DOHH2 (cell line): ENCODE measurements at regions not wholly inside any gene's neighbourhood (a gene's known extent, or its start where the extent isn't known, plus 50 kb on each side); places are given as distances from the start of the nearest gene placed in this dataset.

Experiments
- H3F3A ChIP-seq: fragments of 200-600 bp; sonication (generic), shearing (Covaris generic); 2 replicates; pipeline ENCODE4 v1.6.0; 2016; ENCODE audit warnings: antibody characterized with exemption, mild to moderate bottlenecking; ENCODE audit not compliant: control insufficient read depth, insufficient read depth
- H3K27ac ChIP-seq: fragments of 200-600 bp; sonication (generic); 2 replicates; pipeline ENCODE4 v1.5.1; 2014; ENCODE audit warnings: low read depth, mild to moderate bottlenecking, low read length, moderate library complexity
- H3K27me3 ChIP-seq: fragments of 200-600 bp; sonication (generic); 2 replicates; pipeline ENCODE4 v1.6.1; 2014; ENCODE audit warnings: mild to moderate bottlenecking, low read length, mixed read lengths; ENCODE audit not compliant: control insufficient read depth
- H3K36me3 ChIP-seq: fragments of 200-600 bp; sonication (generic); 2 replicates; pipeline ENCODE4 v1.6.1; 2014; ENCODE audit warnings: mild to moderate bottlenecking, low read length, moderate library complexity, mixed read lengths; ENCODE audit not compliant: control insufficient read depth
- H3K4me1 ChIP-seq: fragments of 200-600 bp; sonication (generic); 2 replicates; pipeline ENCODE4 v1.6.1; 2014; ENCODE audit warnings: mild to moderate bottlenecking, low read length, mixed read lengths; ENCODE audit not compliant: control insufficient read depth
- H3K4me2 ChIP-seq: fragments of 200-600 bp; sonication (generic); 2 replicates; pipeline ENCODE4 v1.6.0; 2014; ENCODE audit warnings: mild to moderate bottlenecking, low read length, moderate library complexity
- H3K4me3 ChIP-seq: fragments of 200-600 bp; sonication (generic); 2 replicates; pipeline ENCODE4 v1.5.1; 2014; ENCODE audit warnings: mild to moderate bottlenecking, low read length, mixed read lengths
- H3K79me2 ChIP-seq: fragments of 200-600 bp; sonication (generic); 2 replicates; pipeline ENCODE4 v1.6.1; 2014; ENCODE audit warnings: mild to moderate bottlenecking, low read length, mixed read lengths; ENCODE audit not compliant: control insufficient read depth
- H3K9me2 ChIP-seq: fragments of 200-600 bp; sonication (generic); replicated peaks from 2 replicates; pipeline ENCODE4 v1.6.1; 2014; ENCODE audit warnings: mild to moderate bottlenecking, low read length, mixed read lengths; ENCODE audit not compliant: control insufficient read depth
- H3K9me3 ChIP-seq: fragments of 200-600 bp; sonication (generic); 2 replicates; pipeline ENCODE4 v1.6.1; 2014; ENCODE audit warnings: antibody characterized with exemption, low read length, mixed read lengths; ENCODE audit not compliant: control insufficient read depth, insufficient read depth
- H4K20me1 ChIP-seq: fragments of 200-600 bp; sonication (generic); 2 replicates; pipeline ENCODE4 v1.6.0; 2014; ENCODE audit warnings: low read depth, mild to moderate bottlenecking, antibody characterized with exemption, low read length, moderate library complexity; ENCODE audit not compliant: control insufficient read depth, insufficient read depth
- EZH2phosphoT487 ChIP-seq: fragments of 200-600 bp; sonication (generic); IDR thresholded peaks from 2 replicates; pipeline ENCODE4 v1.6.1; 2017; ENCODE audit warnings: borderline replicate concordance, mild to moderate bottlenecking, antibody characterized with exemption, low read length, moderate library complexity, mixed read lengths
- TF ChIP-seq, protein P1 (sequence below): fragments of 200-600 bp; sonication (generic); IDR thresholded peaks from one replicate; pipeline ENCODE4 v1.5.1; 2014; ENCODE audit warnings: antibody characterized with exemption, mild to moderate bottlenecking, low read depth, low read length; ENCODE audit not compliant: poor library complexity, severe bottlenecking

DNA sequence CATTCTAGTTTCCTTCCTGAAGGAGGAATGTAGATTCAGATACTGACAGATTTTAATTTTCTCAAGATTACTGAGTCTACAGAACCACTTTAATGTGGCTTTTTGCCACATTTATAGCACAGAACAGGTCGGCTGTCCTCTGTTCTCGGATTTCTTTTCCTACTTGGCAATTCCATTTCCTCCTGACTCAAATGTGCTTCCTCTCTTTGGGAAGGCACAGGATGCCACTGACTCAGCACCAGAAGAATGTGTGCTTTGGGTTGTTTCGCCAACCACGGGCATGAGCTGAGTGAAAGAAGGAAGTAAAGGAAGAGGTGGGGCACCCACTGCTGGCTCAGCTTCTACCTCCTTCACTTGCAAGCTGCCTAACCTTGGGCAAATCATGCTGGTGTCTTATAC, 970.6 kb upstream of the ACVR2A start:
- H4K20me1 ChIP-seq, result no peaks in the 10 kb centered on the region
- H3K9me3 ChIP-seq, result no peaks in the 10 kb centered on the region
- no peaks in the 10 kb centered on the region for H3K27me3 ChIP-seq
- H3K4me1 ChIP-seq, result no peaks in the 10 kb centered on the region
- no peak overlapping the region for H3K4me3 ChIP-seq
- H3K27ac ChIP-seq, result no peak overlapping the region
- no peak overlapping the region for H3K4me2 ChIP-seq
- no peaks in the 10 kb centered on the region for H3F3A ChIP-seq
- H3K9me2 ChIP-seq, result no peaks in the 10 kb centered on the region; the same call in 1 of the 2 replicates
- TF ChIP-seq, protein P1, sequence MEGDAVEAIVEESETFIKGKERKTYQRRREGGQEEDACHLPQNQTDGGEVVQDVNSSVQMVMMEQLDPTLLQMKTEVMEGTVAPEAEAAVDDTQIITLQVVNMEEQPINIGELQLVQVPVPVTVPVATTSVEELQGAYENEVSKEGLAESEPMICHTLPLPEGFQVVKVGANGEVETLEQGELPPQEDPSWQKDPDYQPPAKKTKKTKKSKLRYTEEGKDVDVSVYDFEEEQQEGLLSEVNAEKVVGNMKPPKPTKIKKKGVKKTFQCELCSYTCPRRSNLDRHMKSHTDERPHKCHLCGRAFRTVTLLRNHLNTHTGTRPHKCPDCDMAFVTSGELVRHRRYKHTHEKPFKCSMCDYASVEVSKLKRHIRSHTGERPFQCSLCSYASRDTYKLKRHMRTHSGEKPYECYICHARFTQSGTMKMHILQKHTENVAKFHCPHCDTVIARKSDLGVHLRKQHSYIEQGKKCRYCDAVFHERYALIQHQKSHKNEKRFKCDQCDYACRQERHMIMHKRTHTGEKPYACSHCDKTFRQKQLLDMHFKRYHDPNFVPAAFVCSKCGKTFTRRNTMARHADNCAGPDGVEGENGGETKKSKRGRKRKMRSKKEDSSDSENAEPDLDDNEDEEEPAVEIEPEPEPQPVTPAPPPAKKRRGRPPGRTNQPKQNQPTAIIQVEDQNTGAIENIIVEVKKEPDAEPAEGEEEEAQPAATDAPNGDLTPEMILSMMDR, result no peak
- no peak for TF ChIP-seq EZH2phosphoT487
- no peaks in the 10 kb centered on the region for H3K79me2 ChIP-seq
- no peaks in the 10 kb centered on the region for H3K36me3 ChIP-seq

GRCh38 chr2:146873646-146874259, 971.1 kb upstream of the ACVR2A start:
- Histone ChIP-seq H3K9me2 (no peaks in the 10 kb centered on the region; the same call in 1 of the 2 replicates), H3K4me1 (no peaks in the 10 kb centered on the region), H4K20me1 (no peaks in the 10 kb centered on the region), H3F3A (no peaks in the 10 kb centered on the region), H3K9me3 (no peaks in the 10 kb centered on the region), H3K4me2 (no peak overlapping the region), H3K79me2 (no peaks in the 10 kb centered on the region), H3K27ac (no peak overlapping the region), H3K27me3 (no peaks in the 10 kb centered on the region), H3K4me3 (no peak overlapping the region), H3K36me3 (no peaks in the 10 kb centered on the region)
- TF ChIP-seq EZH2phosphoT487, result no peak
- TF ChIP-seq, protein P1, result no peak

- Histone ChIP-seq H3K79me2 (no peaks in the 10 kb centered on the region), H3K27me3 (no peaks in the 10 kb centered on the region), H3F3A (no peaks in the 10 kb centered on the region), H3K27ac (no peak overlapping the region), H4K20me1 (no peaks in the 10 kb centered on the region), H3K4me1 (no peaks in the 10 kb centered on the region), H3K9me2 (no peaks in the 10 kb centered on the region; the same call in 1 of the 2 replicates), H3K36me3 (no peaks in the 10 kb centered on the region), H3K4me2 (no peak overlapping the region), H3K9me3 (no peaks in the 10 kb centered on the region), H3K4me3 (no peak overlapping the region)
- no peak for TF ChIP-seq EZH2phosphoT487
- TF ChIP-seq, protein P1, result no peak
Measured at GRCh38 chr2:146873056-146873455, 971.8 kb upstream of the ACVR2A start.
